Liver (tissue), 8 donors: ENCODE measurements at regions not wholly inside any gene's neighbourhood (a gene's known extent, or its start where the extent isn't known, plus 50 kb on each side); places are given as distances from the start of the nearest gene placed in this dataset.

Experiments
- DNase-seq: peaks from one replicate; pipeline ENCODE4 v3.0.0-alpha.2; 2017; ENCODE audit warnings: low spot score
- H3K27ac ChIP-seq, 2 donors: one replicate each; pipeline ENCODE4 v1.7.0; 2013; ENCODE audit warnings: inconsistent platforms in 2 of 2, low read length in 2 of 2, control low read depth in 1 of 2, low read depth in 1 of 2, mild to moderate bottlenecking in 1 of 2
- H3K27me3 ChIP-seq, 4 donors: one replicate each; pipeline versions ENCODE4 v1.6.1 to v1.7.0; 2013; ENCODE audit warnings: low read length in 3 of 4, inconsistent platforms in 1 of 4, mild to moderate bottlenecking in 1 of 4, moderate library complexity in 1 of 4; ENCODE audit not compliant: control insufficient read depth in 4 of 4, insufficient read depth in 4 of 4
- H3K36me3 ChIP-seq, 4 donors: one replicate each; pipeline versions ENCODE4 v1.6.1 to v1.7.0; 2013; ENCODE audit warnings: low read length in 3 of 4, mild to moderate bottlenecking in 3 of 4, low read depth in 1 of 4, moderate library complexity in 1 of 4; ENCODE audit not compliant: control insufficient read depth in 4 of 4, insufficient read depth in 3 of 4
- H3K4me1 ChIP-seq, 4 donors: one replicate each; pipeline versions ENCODE4 v1.6.1 to v1.7.0; 2013; ENCODE audit warnings: low read length in 3 of 4, mild to moderate bottlenecking in 3 of 4, moderate library complexity in 1 of 4; ENCODE audit not compliant: control insufficient read depth in 4 of 4, insufficient read depth in 4 of 4
- H3K4me3 ChIP-seq, 3 donors: one replicate each; pipeline versions ENCODE4 v1.6.1 to v1.7.0; 2013; ENCODE audit warnings: low read length in 3 of 3, control low read depth in 1 of 3, low read depth in 1 of 3, mild to moderate bottlenecking in 1 of 3
- H3K9ac ChIP-seq, 2 donors: one replicate each; pipeline ENCODE4 v1.7.0; 2013; ENCODE audit warnings: low read length in 2 of 2, mild to moderate bottlenecking in 2 of 2, moderate library complexity in 2 of 2, control low read depth in 1 of 2, low read depth in 1 of 2
- H3K9me3 ChIP-seq, 4 donors: one replicate each; pipeline versions ENCODE4 v1.6.1 to v1.7.0; 2013; ENCODE audit warnings: low read length in 3 of 4; ENCODE audit not compliant: control insufficient read depth in 4 of 4
- ATF3 ChIP-seq: IDR thresholded peaks from 2 replicates; pipeline ENCODE4 v1.6.1; 2016; ENCODE audit warnings: antibody characterized with exemption
- CTCF ChIP-seq: fragments of 150-350 bp; IDR thresholded peaks from 2 replicates; pipeline ENCODE4 v1.5.1; 2017; ENCODE audit warnings: improper control_type of control experiment, low read depth, low read length; ENCODE audit not compliant: missing input control
- EGR1 ChIP-seq, 2 donors: IDR thresholded peaks; 2 replicates each; pipeline ENCODE4 v1.6.1; 2016 to 2018; ENCODE audit warnings: antibody characterized with exemption in 2 of 2, low read depth in 2 of 2
- FOXA1 ChIP-seq: IDR thresholded peaks from 2 replicates; pipeline ENCODE4 v1.6.1; 2016; ENCODE audit warnings: antibody characterized with exemption
- FOXA2 ChIP-seq: IDR thresholded peaks from 2 replicates; pipeline ENCODE4 v1.6.1; 2016; ENCODE audit warnings: antibody characterized with exemption
- GABPA ChIP-seq, 2 donors: IDR thresholded peaks in 1 of 2; conservative IDR thresholded peaks in 1 of 2; 2 replicates each; pipeline ENCODE4 v1.6.1; 2016; ENCODE audit warnings: antibody characterized with exemption in 2 of 2, mild to moderate bottlenecking in 1 of 2, moderate library complexity in 1 of 2
- HNF4A ChIP-seq, 2 donors: conservative IDR thresholded peaks; 2 replicates each; pipeline ENCODE4 v1.6.1; 2016; ENCODE audit warnings: antibody characterized with exemption in 2 of 2, mild to moderate bottlenecking in 2 of 2
- HNF4G ChIP-seq: IDR thresholded peaks from 2 replicates; pipeline ENCODE4 v1.6.1; 2016; ENCODE audit warnings: antibody characterized with exemption
- JUND ChIP-seq, 2 donors: IDR thresholded peaks; 2 replicates each; pipeline ENCODE4 v1.6.1; 2016; ENCODE audit warnings: antibody characterized with exemption in 2 of 2
- MAX ChIP-seq: IDR thresholded peaks from 2 replicates; pipeline ENCODE4 v1.6.1; 2016; ENCODE audit warnings: antibody characterized with exemption
- NR2F2 ChIP-seq: IDR thresholded peaks from 2 replicates; pipeline ENCODE4 v1.6.1; 2016; ENCODE audit warnings: antibody characterized with exemption
- RAD21 ChIP-seq, 2 donors: IDR thresholded peaks; 2 replicates each; pipeline ENCODE4 v1.6.1; 2016; ENCODE audit warnings: antibody characterized with exemption in 2 of 2, mild to moderate bottlenecking in 2 of 2
- REST ChIP-seq: IDR thresholded peaks from 2 replicates; pipeline ENCODE4 v1.6.1; 2016; ENCODE audit warnings: antibody characterized with exemption, mild to moderate bottlenecking
- RXRA ChIP-seq, 2 donors: IDR thresholded peaks; 2 replicates each; pipeline ENCODE4 v1.6.1; 2017 to 2018; ENCODE audit warnings: antibody characterized with exemption in 2 of 2, mild to moderate bottlenecking in 1 of 2
- SP1 ChIP-seq: IDR thresholded peaks from 2 replicates; pipeline ENCODE4 v1.6.1; 2018; ENCODE audit warnings: antibody characterized with exemption, mild to moderate bottlenecking
- TAF1 ChIP-seq: conservative IDR thresholded peaks from 2 replicates; pipeline ENCODE4 v1.6.1; 2016; ENCODE audit warnings: antibody characterized with exemption, mild to moderate bottlenecking
- WGBS: extraction: QIAGEN DNeasy Blood & Tissue Kit; methylation state at CpG from one replicate; pipeline ENCODE4 v1.1.7; 2013; 5-methylcytosine and 5-hydroxymethylcytosine counted together
- donor health status: healthy.
- donor health status: healthy.
- donor health status: healthy.
- donor health status: healthy.
- donor health status: healthy.

- 92% methylated on average over 4 of the region's 4 CpGs for WGBS
- Histone ChIP-seq H3K9ac (no peak overlapping the region), H3K9me3 (no peaks in the 10 kb centered on the region), H3K36me3 (no peaks in the 10 kb centered on the region), H3K27ac (no peak overlapping the region), H3K27me3 (no peaks in the 10 kb centered on the region), H3K4me3 (no peak overlapping the region), H3K4me1 (no peaks in the 10 kb centered on the region)
- DNase-seq = no peak
- TF ChIP-seq RAD21 (IDR thresholded peaks at IDR 0.05) (no peak), MAX (no peak), NR2F2 (no peak), REST (no peak), ATF3 (no peak), SP1 (no peak), CTCF (no peak), TAF1 (no peak)
These were observed 266.9 kb upstream of the DYNLRB2 start for GRCh38 chr16:80273635-80274538.

GRCh38 chr16:80265624-80266306, 275.0 kb upstream of the DYNLRB2 start:
- no peaks in the 10 kb centered on the region for H3K27me3 ChIP-seq
- H3K9me3 ChIP-seq = no peaks in the 10 kb centered on the region
- no peak for DNase-seq
- no peak overlapping the region for H3K9ac ChIP-seq
- no peaks in the 10 kb centered on the region for H3K36me3 ChIP-seq
- WGBS = 32% methylated on average over 2 of the region's 2 CpGs
- peaks cover 0 to 12% (median under 1%) of the 10 kb centered on the region in 4 donors for H3K4me1 ChIP-seq
- no peak overlapping the region for H3K27ac ChIP-seq
- H3K4me3 ChIP-seq = no peak overlapping the region
- TF ChIP-seq RXRA (IDR thresholded peaks at IDR 0.05) = peak; percentile 42 to 45
- TF ChIP-seq FOXA1 = no peak
- TF ChIP-seq GABPA (IDR thresholded peaks at IDR 0.05 in 1 of 2, conservative IDR thresholded peaks at IDR 0.05 in 1 of 2) = no peak
- peak; percentile 60 to 69 for TF ChIP-seq HNF4A (conservative IDR thresholded peaks at IDR 0.05)
- no peak for TF ChIP-seq CTCF
- peak; percentile 43 for TF ChIP-seq HNF4G
- TF ChIP-seq SP1 = peak; percentile 43
- no peak for TF ChIP-seq MAX
- no peak for TF ChIP-seq EGR1 (IDR thresholded peaks at IDR 0.05; ENCODE audit: low read depth in 2 of 2)
- peak; percentile 22 for TF ChIP-seq ATF3
- TF ChIP-seq RAD21 (IDR thresholded peaks at IDR 0.05) = no peak
- TF ChIP-seq REST = no peak
- TF ChIP-seq JUND (IDR thresholded peaks at IDR 0.05) = peak; percentile 47 to 79
- no peak for TF ChIP-seq NR2F2
- TF ChIP-seq FOXA2 = no peak
